CD4-positive, alpha-beta T cell (primary cell): ENCODE measurements at regions not wholly inside any gene's neighbourhood (a gene's known extent, or its start where the extent isn't known, plus 50 kb on each side); places are given as distances from the start of the nearest gene placed in this dataset.

Source experiments
- ATAC-seq: fragments of 200-7000 bp; cut with Tn5 transposase; one replicate; pipeline ENCODE4 v1.10.0; 2022; ENCODE audit warnings: mild to moderate bottlenecking; ENCODE audit not compliant: poor library complexity
- CTCF ChIA-PET: fragments of 350-600 bp; sonication (Branson Sonifier 250); formaldehyde crosslinking; loops from one replicate; lab custom pipeline; 2021; ENCODE audit warnings: antibody characterized with exemption, inconsistent platforms; lab: Charles Lee
- POLR2A ChIA-PET: fragments of 350-600 bp; sonication (Branson Sonifier 250); formaldehyde crosslinking; loops from one replicate; lab custom pipeline; 2021; ENCODE audit warnings: antibody characterized with exemption, inconsistent platforms; lab: Charles Lee
- DNase-seq, 14 experiments: peaks; one replicate each; pipeline ENCODE4 v3.0.0-alpha.2; 2013 to 2020; ENCODE audit warnings: mixed read lengths in 2 of 14
- H3K27ac ChIP-seq, 2 donors: one replicate each; pipeline versions ENCODE4 v1.5.1 to v1.7.0; 2013; ENCODE audit warnings: low read length in 2 of 2, low read depth in 1 of 2, mild to moderate bottlenecking in 1 of 2
- H3K27me3 ChIP-seq, 2 experiments: 1 replicate in 1 of 2; 2 replicates in 1 of 2; pipeline versions ENCODE4 v1.6.1 to v1.7.0; 2013; ENCODE audit warnings: low read length in 2 of 2, control low read depth in 1 of 2, mild to moderate bottlenecking in 1 of 2, moderate library complexity in 1 of 2; ENCODE audit not compliant: insufficient read depth in 2 of 2, control insufficient read depth in 1 of 2
- H3K36me3 ChIP-seq: one replicate; pipeline ENCODE4 v1.6.1; 2013; ENCODE audit warnings: low read length, control low read depth; ENCODE audit not compliant: insufficient read depth
- H3K4me1 ChIP-seq: one replicate; pipeline ENCODE4 v1.6.1; 2013; ENCODE audit warnings: low read length, control low read depth; ENCODE audit not compliant: insufficient read depth
- H3K4me3 ChIP-seq: one replicate; pipeline ENCODE4 v1.5.1; 2013; ENCODE audit warnings: mild to moderate bottlenecking, low read length, moderate library complexity
- H3K9me3 ChIP-seq, 2 experiments: 1 replicate in 1 of 2; 2 replicates in 1 of 2; pipeline versions ENCODE4 v1.6.1 to v1.7.0; 2013; ENCODE audit warnings: low read length in 2 of 2, mild to moderate bottlenecking in 2 of 2, control low read depth in 1 of 2, moderate library complexity in 1 of 2; ENCODE audit not compliant: control insufficient read depth in 1 of 2, insufficient read depth in 1 of 2
- H3K27ac Mint-ChIP-seq: one replicate; pipeline ENCODE4 v1.8.0; 2020; ENCODE audit warnings: mixed read lengths
- H3K27me3 Mint-ChIP-seq: one replicate; pipeline ENCODE4 v1.8.0; 2021; ENCODE audit warnings: mixed read lengths
- H3K36me3 Mint-ChIP-seq: one replicate; pipeline ENCODE4 v1.8.0; 2021; ENCODE audit warnings: low read depth, mixed read lengths
- H3K4me1 Mint-ChIP-seq: one replicate; pipeline ENCODE4 v1.8.0; 2021; ENCODE audit warnings: low read depth, mixed read lengths
- H3K4me3 Mint-ChIP-seq: one replicate; pipeline ENCODE4 v1.8.0; 2020; ENCODE audit warnings: mild to moderate bottlenecking, mixed read lengths
- H3K9me3 Mint-ChIP-seq: one replicate; pipeline ENCODE4 v1.8.0; 2020; ENCODE audit warnings: mixed read lengths
- CTCF ChIP-seq: fragments of 200-600 bp; IDR thresholded peaks from one replicate; pipeline ENCODE4 v1.8.0; 2022; ENCODE audit warnings: antibody characterized with exemption, mild to moderate bottlenecking
- intact Hi-C, 2 experiments: fragments of 100-400 bp; cut with DNase I in 1 of 2; cut with micrococcal nuclease in 1 of 2; formaldehyde crosslinking; loops; one replicate each; pipeline versions ENCODE4 v1.15.1 to v1.9.0; 2023 to 2025; cut with DNase I, micrococcal nuclease

- no peak for TF ChIP-seq CTCF
- H3K4me3 Mint-ChIP-seq = no peak overlapping the region
- H3K27ac ChIP-seq = no peak overlapping the region
- H3K4me1 ChIP-seq = no peaks in the 10 kb centered on the region
- no peaks in the 10 kb centered on the region for H3K4me1 Mint-ChIP-seq
- H3K27me3 ChIP-seq = no peaks in the 10 kb centered on the region
- no peak overlapping the region for H3K27ac Mint-ChIP-seq
- H3K9me3 ChIP-seq = peaks cover 22 to 56% of the 10 kb centered on the region in 2 experiments
- ChIA-PET CTCF (no interaction called here), POLR2A (no interaction called here)
- ATAC-seq (no peak), DNase-seq (no peak)
- H3K9me3 Mint-ChIP-seq = peaks cover 16% of the 10 kb centered on the region
- H3K36me3 Mint-ChIP-seq = peaks cover 4% of the 10 kb centered on the region
- no peaks in the 10 kb centered on the region for H3K27me3 Mint-ChIP-seq
- H3K36me3 ChIP-seq = no peaks in the 10 kb centered on the region
- intact Hi-C loops = no loop called here
- no peak overlapping the region for H3K4me3 ChIP-seq
Measured at GRCh38 chr16:35794896-35795295, 2335.5 kb downstream of the TP53TG3F start.

- no peaks in the 10 kb centered on the region for H3K27me3 ChIP-seq
- DNase-seq = no peak
- Mint-ChIP-seq H3K4me3 (no peak overlapping the region), H3K27me3 (no peaks in the 10 kb centered on the region), H3K4me1 (no peaks in the 10 kb centered on the region), H3K27ac (no peak overlapping the region), H3K9me3 (peaks cover 16% of the 10 kb centered on the region), H3K36me3 (peaks cover 4% of the 10 kb centered on the region)
- POLR2A ChIA-PET = no interaction called here
- H3K4me3 ChIP-seq = no peak overlapping the region
- no peaks in the 10 kb centered on the region for H3K4me1 ChIP-seq
- H3K9me3 ChIP-seq = peaks cover 22 to 51% of the 10 kb centered on the region in 2 experiments
- intact Hi-C loops = no loop called here
- no peaks in the 10 kb centered on the region for H3K36me3 ChIP-seq
- no peak for ATAC-seq
- CTCF ChIA-PET = no interaction called here
- TF ChIP-seq CTCF = no peak
- H3K27ac ChIP-seq = no peak overlapping the region
Measured at GRCh38 chr16:35795361-35796029, 2336.1 kb downstream of the TP53TG3F start.

DNA sequence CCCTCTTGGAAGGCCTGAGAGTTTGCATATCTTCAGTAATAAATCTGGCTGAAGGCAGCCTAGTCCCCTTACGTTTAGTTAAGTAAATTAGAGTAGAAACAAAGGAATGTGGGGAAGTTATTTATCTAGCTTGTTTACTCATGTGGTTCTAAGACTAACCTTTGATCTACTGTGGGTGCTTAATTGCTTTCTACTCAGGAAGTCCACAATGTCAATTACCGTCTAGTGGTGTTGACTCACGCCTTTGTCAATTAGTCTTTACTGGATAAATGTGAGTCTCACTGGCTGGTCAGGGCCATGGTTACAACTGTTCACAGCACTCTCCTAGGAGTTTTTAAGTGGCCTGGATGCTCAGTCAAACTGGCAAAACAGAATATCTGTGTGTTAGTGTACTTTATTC is 2338.4 kb downstream of the TP53TG3F start:
- Histone ChIP-seq H3K27me3 (no peaks in the 10 kb centered on the region), H3K4me1 (no peaks in the 10 kb centered on the region), H3K9me3 (peaks cover 24 to 33% of the 10 kb centered on the region in 2 experiments), H3K27ac (no peak overlapping the region), H3K4me3 (no peak overlapping the region), H3K36me3 (no peaks in the 10 kb centered on the region)
- H3K4me1 Mint-ChIP-seq = no peaks in the 10 kb centered on the region
- CTCF ChIA-PET = no interaction called here
- no peak for TF ChIP-seq CTCF
- peaks cover 15% of the 10 kb centered on the region for H3K9me3 Mint-ChIP-seq
- DNase-seq (no peak), ATAC-seq (no peak)
- POLR2A ChIA-PET = no interaction called here
- intact Hi-C loops = no loop called here
- no peaks in the 10 kb centered on the region for H3K27me3 Mint-ChIP-seq
- H3K27ac Mint-ChIP-seq = no peak overlapping the region
- no peak overlapping the region for H3K4me3 Mint-ChIP-seq
- peaks cover 4% of the 10 kb centered on the region for H3K36me3 Mint-ChIP-seq
